Retinal pigment epithelial cell (primary cell): ENCODE measurements at regions not wholly inside any gene's neighbourhood (a gene's known extent, or its start where the extent isn't known, plus 50 kb on each side); places are given as distances from the start of the nearest gene placed in this dataset.

Source experiments
- DNase-seq: peaks from one replicate; pipeline ENCODE4 v3.0.0-alpha.2; 2010; ENCODE audit warnings: low read depth
- H3K4me3 ChIP-seq: 2 replicates; pipeline ENCODE4 v1.5.1; 2011; ENCODE audit warnings: mild to moderate bottlenecking, low read length, control low read depth, moderate library complexity
- CTCF ChIP-seq: conservative IDR thresholded peaks from 2 replicates; pipeline ENCODE4 v1.5.1; 2011; ENCODE audit warnings: low read depth, low read length, control low read depth, inconsistent platforms

GRCh38 chr3:113062705-113063104 lies 71.9 kb downstream of the GTPBP8 start:
- H3K4me3 ChIP-seq = no peak overlapping the region
- TF ChIP-seq CTCF = no peak
- DNase-seq = no peak

GRCh38 chr3:113063126-113063894 lies 72.5 kb downstream of the GTPBP8 start:
- no peak for DNase-seq
- no peak for TF ChIP-seq CTCF
- no peak overlapping the region for H3K4me3 ChIP-seq

- DNase-seq = no peak
- no peak overlapping the region for H3K4me3 ChIP-seq
- no peak for TF ChIP-seq CTCF
Measured at GRCh38 chr3:113064183-113064582, 73.4 kb downstream of the GTPBP8 start.

DNA sequence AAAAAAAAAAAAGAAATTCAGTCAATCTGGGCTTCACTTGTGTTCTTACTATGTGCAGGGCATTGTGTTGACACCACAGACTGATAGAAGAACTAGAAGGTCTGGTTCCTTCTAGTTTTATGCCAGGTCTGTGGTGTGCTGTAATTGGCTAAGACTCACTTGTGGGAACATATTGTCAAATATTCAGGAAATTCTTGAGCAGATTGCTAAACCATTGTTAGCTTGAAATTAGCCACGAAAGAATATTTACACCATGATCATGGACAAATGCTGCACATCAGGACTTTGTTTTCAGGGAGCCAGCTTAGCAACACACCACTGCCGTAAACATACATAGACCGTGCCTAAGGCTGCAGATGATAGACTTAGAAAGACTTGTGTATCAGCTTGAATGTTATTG lies 74.6 kb downstream of the GTPBP8 start:
- H3K4me3 ChIP-seq = no peak overlapping the region
- no peak for DNase-seq
- TF ChIP-seq CTCF = no peak

DNA sequence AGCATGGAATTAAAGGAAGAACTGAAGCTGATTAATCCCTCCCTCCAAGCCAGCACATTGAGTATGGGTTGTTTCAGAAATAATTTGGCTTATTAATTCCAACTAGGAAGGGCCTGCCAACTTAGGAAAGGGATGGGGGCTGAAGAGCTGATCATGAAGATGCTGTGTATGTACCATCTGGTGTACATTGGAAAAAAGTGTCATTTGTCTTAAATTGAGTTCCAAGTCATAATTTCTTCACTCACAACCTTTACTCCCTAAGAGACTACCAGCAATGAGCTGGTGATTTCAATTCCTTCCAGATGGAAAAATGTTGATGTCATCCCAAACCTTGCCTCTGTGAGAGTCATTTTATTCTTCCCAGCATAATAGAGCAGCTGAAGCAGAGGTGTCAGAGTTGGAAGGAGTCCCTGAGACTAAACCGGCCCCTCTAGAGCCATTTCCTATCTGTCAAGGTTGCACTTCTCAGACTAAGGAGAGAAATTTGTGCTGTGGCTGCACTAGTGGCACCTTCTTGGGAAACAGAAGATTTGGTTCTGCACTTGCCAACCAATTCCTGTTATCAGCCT lies 79.4 kb downstream of the GTPBP8 start:
- DNase-seq = no peak
- no peak overlapping the region for H3K4me3 ChIP-seq
- TF ChIP-seq CTCF = no peak

GRCh38 chr3:113070681-113071113 lies 79.9 kb downstream of the GTPBP8 start:
- H3K4me3 ChIP-seq = no peak overlapping the region
- TF ChIP-seq CTCF = no peak
- no peak for DNase-seq

GRCh38 chr3:113075588-113075987 lies 84.8 kb downstream of the GTPBP8 start:
- TF ChIP-seq CTCF = no peak
- H3K4me3 ChIP-seq = no peak overlapping the region
- DNase-seq = no peak
